ENCODE measurements at regions not wholly inside any gene's neighbourhood (a gene's known extent, or its start where the extent isn't known, plus 50 kb on each side); places are given as distances from the start of the nearest gene placed in this dataset.

DNA sequence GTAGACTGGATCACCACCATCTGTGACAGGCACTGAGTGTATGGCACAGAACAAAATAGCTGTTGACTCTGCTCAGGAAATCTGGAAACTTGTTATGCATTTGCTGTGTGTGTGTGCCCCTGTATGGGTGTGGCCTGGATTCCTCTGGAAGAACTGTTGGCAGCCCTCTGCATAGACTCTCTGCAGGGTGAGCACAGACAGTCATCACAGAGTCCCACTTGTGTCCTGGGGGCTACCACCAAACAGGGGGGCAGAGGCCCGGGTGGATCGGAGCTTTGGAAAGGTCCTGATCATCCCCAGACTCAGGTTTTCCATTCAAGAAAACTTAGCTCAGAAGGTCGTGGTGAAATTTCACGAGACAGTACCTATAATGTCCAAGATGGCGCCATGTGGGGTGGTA lies 258.6 kb downstream of the SOX11 start:
- Histone ChIP-seq H2AFZ (ENCODE audit: low read depth, low read length) (no peak overlapping the region), H3K36me3 (ENCODE audit: insufficient read depth, low read length) (no peaks in the 10 kb centered on the region), H3K79me2 (ENCODE audit: insufficient read depth, low read length) (no peaks in the 10 kb centered on the region), H3K4me2 (ENCODE audit: insufficient read depth, low read length) (no peak overlapping the region), H3K4me1 (ENCODE audit: insufficient read depth, low read length) (no peaks in the 10 kb centered on the region), H3K27ac (ENCODE audit: low read length) (no peak overlapping the region), H3K4me3 (ENCODE audit: low read depth in 1 of 2, low read length in 2 of 2) (no peak overlapping the region), H3K9me3 (ENCODE audit: insufficient read depth, low read length, severe bottlenecking) (no peaks in the 10 kb centered on the region), H4K20me1 (ENCODE audit: insufficient read depth, low read length) (no peaks in the 10 kb centered on the region), H3K9ac (ENCODE audit: low read depth, low read length) (no peak overlapping the region), H3K27me3 (ENCODE audit: insufficient read depth, low read length, poor library complexity) (no peaks in the 10 kb centered on the region)
- DNase-seq = no peak
- no peak for ATAC-seq (ENCODE audit: insufficient read depth, low read depth)
- no peak for TF ChIP-seq EZH2 (IDR thresholded peaks at IDR 0.05; ENCODE audit: borderline replicate concordance, low read depth, low read length, severe bottlenecking)
- TF ChIP-seq, protein P1, sequence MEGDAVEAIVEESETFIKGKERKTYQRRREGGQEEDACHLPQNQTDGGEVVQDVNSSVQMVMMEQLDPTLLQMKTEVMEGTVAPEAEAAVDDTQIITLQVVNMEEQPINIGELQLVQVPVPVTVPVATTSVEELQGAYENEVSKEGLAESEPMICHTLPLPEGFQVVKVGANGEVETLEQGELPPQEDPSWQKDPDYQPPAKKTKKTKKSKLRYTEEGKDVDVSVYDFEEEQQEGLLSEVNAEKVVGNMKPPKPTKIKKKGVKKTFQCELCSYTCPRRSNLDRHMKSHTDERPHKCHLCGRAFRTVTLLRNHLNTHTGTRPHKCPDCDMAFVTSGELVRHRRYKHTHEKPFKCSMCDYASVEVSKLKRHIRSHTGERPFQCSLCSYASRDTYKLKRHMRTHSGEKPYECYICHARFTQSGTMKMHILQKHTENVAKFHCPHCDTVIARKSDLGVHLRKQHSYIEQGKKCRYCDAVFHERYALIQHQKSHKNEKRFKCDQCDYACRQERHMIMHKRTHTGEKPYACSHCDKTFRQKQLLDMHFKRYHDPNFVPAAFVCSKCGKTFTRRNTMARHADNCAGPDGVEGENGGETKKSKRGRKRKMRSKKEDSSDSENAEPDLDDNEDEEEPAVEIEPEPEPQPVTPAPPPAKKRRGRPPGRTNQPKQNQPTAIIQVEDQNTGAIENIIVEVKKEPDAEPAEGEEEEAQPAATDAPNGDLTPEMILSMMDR (IDR thresholded peaks at IDR 0.05; ENCODE audit: borderline replicate concordance, extremely low read depth, low read length, poor library complexity, severe bottlenecking) = no peak

DNA sequence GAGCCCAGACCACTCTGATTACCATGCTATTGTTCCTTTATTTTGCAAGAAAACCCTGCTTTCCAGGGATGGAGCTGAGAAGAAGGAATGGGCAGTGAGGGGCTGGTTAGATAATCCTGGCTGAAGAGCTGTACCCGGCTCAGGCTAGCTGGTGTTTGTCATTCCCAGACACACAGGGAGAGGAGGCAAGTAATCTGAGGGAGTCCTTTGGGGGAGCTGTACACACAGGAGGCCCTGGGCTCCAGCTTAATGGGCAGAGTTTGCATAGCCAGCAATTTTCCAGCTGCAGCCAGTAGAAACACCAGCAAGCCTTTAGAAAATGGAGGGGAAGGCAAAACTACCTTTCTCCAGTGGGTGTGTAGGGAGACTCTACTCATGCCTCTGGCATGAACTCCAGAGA lies 259.3 kb downstream of the SOX11 start:
- H3K79me2 ChIP-seq (ENCODE audit: insufficient read depth, low read length) = no peaks in the 10 kb centered on the region
- DNase-seq (no peak), ATAC-seq (ENCODE audit: insufficient read depth, low read depth) (no peak)
- H3K9ac ChIP-seq (ENCODE audit: low read depth, low read length) = no peak overlapping the region
- no peak overlapping the region for H3K4me3 ChIP-seq (ENCODE audit: low read depth in 1 of 2, low read length in 2 of 2)
- no peaks in the 10 kb centered on the region for H3K36me3 ChIP-seq (ENCODE audit: insufficient read depth, low read length)
- TF ChIP-seq EZH2 (IDR thresholded peaks at IDR 0.05; ENCODE audit: borderline replicate concordance, low read depth, low read length, severe bottlenecking) = no peak
- TF ChIP-seq, protein P1 (IDR thresholded peaks at IDR 0.05; ENCODE audit: borderline replicate concordance, extremely low read depth, low read length, poor library complexity, severe bottlenecking) = no peak
- H3K27me3 ChIP-seq (ENCODE audit: insufficient read depth, low read length, poor library complexity) = no peaks in the 10 kb centered on the region
- H3K27ac ChIP-seq (ENCODE audit: low read length) = no peak overlapping the region
- no peak overlapping the region for H2AFZ ChIP-seq (ENCODE audit: low read depth, low read length)
- no peaks in the 10 kb centered on the region for H3K9me3 ChIP-seq (ENCODE audit: insufficient read depth, low read length, severe bottlenecking)
- H3K4me2 ChIP-seq (ENCODE audit: insufficient read depth, low read length) = no peak overlapping the region
- no peaks in the 10 kb centered on the region for H4K20me1 ChIP-seq (ENCODE audit: insufficient read depth, low read length)
- no peaks in the 10 kb centered on the region for H3K4me1 ChIP-seq (ENCODE audit: insufficient read depth, low read length)

DNA sequence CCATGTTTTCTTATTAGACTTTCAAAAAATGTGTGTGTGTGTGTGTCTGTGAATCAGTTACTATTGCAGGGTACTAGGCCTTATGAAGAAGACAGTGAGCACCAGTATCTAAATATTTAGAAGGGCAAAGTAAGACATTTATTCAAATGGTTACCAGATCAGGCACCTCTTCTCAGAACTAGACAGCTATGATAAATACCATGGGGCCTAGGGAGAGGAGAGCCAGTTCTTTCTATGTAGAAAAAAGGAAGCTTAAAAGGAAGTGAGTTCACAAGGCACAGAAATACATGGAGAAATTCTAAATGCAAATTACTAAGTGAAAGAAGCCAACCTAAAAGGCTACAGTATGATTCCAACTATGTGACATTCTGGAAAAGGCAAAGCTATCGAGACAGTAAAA lies 261.3 kb downstream of the SOX11 start:
- ATAC-seq (ENCODE audit: insufficient read depth, low read depth) (no peak), DNase-seq (no peak)
- Histone ChIP-seq H2AFZ (ENCODE audit: low read depth, low read length) (no peak overlapping the region), H3K4me2 (ENCODE audit: insufficient read depth, low read length) (no peak overlapping the region), H3K9me3 (ENCODE audit: insufficient read depth, low read length, severe bottlenecking) (no peaks in the 10 kb centered on the region), H3K4me1 (ENCODE audit: insufficient read depth, low read length) (no peaks in the 10 kb centered on the region), H3K4me3 (ENCODE audit: low read depth in 1 of 2, low read length in 2 of 2) (no peak overlapping the region), H4K20me1 (ENCODE audit: insufficient read depth, low read length) (no peaks in the 10 kb centered on the region), H3K9ac (ENCODE audit: low read depth, low read length) (no peak overlapping the region), H3K79me2 (ENCODE audit: insufficient read depth, low read length) (no peaks in the 10 kb centered on the region), H3K27ac (ENCODE audit: low read length) (no peak overlapping the region), H3K36me3 (ENCODE audit: insufficient read depth, low read length) (no peaks in the 10 kb centered on the region), H3K27me3 (ENCODE audit: insufficient read depth, low read length, poor library complexity) (no peaks in the 10 kb centered on the region)
- no peak for TF ChIP-seq EZH2 (IDR thresholded peaks at IDR 0.05; ENCODE audit: borderline replicate concordance, low read depth, low read length, severe bottlenecking)
- TF ChIP-seq, protein P1 (IDR thresholded peaks at IDR 0.05; ENCODE audit: borderline replicate concordance, extremely low read depth, low read length, poor library complexity, severe bottlenecking) = no peak

DNA sequence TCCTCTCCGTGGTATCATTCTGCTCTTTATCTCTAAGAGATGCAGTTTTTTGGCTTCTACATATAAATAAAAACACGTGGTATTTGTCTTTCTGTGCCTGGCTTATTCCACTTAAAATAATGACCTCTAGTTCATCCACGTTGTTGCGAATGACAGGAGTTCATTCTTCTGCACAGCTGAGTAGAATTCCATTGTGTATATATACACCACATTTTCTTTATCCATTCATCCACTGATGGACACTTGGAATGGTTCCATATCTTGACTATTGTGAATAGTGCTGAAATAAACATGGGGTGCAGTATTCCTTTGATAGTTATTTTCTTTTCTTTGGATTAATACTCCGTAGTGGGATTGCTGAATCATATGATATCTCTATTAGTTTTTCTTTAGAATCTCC lies 262.3 kb downstream of the SOX11 start:
- Histone ChIP-seq H3K4me3 (ENCODE audit: low read depth in 1 of 2, low read length in 2 of 2) (no peak overlapping the region), H2AFZ (ENCODE audit: low read depth, low read length) (no peak overlapping the region), H3K9ac (ENCODE audit: low read depth, low read length) (no peak overlapping the region), H3K27ac (ENCODE audit: low read length) (no peak overlapping the region), H3K9me3 (ENCODE audit: insufficient read depth, low read length, severe bottlenecking) (no peaks in the 10 kb centered on the region), H3K27me3 (ENCODE audit: insufficient read depth, low read length, poor library complexity) (no peaks in the 10 kb centered on the region), H3K36me3 (ENCODE audit: insufficient read depth, low read length) (no peaks in the 10 kb centered on the region), H3K4me2 (ENCODE audit: insufficient read depth, low read length) (no peak overlapping the region), H3K79me2 (ENCODE audit: insufficient read depth, low read length) (no peaks in the 10 kb centered on the region), H3K4me1 (ENCODE audit: insufficient read depth, low read length) (no peaks in the 10 kb centered on the region), H4K20me1 (ENCODE audit: insufficient read depth, low read length) (no peaks in the 10 kb centered on the region)
- DNase-seq = no peak
- no peak for ATAC-seq (ENCODE audit: insufficient read depth, low read depth)
- TF ChIP-seq, protein P1 (IDR thresholded peaks at IDR 0.05; ENCODE audit: borderline replicate concordance, extremely low read depth, low read length, poor library complexity, severe bottlenecking) = no peak
- TF ChIP-seq EZH2 (IDR thresholded peaks at IDR 0.05; ENCODE audit: borderline replicate concordance, low read depth, low read length, severe bottlenecking) = no peak
